ENCODE measurements at regions not wholly inside any gene's neighbourhood (a gene's known extent, or its start where the extent isn't known, plus 50 kb on each side); places are given as distances from the start of the nearest gene placed in this dataset.

- TF ChIP-seq, protein P1, sequence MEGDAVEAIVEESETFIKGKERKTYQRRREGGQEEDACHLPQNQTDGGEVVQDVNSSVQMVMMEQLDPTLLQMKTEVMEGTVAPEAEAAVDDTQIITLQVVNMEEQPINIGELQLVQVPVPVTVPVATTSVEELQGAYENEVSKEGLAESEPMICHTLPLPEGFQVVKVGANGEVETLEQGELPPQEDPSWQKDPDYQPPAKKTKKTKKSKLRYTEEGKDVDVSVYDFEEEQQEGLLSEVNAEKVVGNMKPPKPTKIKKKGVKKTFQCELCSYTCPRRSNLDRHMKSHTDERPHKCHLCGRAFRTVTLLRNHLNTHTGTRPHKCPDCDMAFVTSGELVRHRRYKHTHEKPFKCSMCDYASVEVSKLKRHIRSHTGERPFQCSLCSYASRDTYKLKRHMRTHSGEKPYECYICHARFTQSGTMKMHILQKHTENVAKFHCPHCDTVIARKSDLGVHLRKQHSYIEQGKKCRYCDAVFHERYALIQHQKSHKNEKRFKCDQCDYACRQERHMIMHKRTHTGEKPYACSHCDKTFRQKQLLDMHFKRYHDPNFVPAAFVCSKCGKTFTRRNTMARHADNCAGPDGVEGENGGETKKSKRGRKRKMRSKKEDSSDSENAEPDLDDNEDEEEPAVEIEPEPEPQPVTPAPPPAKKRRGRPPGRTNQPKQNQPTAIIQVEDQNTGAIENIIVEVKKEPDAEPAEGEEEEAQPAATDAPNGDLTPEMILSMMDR (conservative IDR thresholded peaks at IDR 0.05; ENCODE audit: low read depth, low read length), result no peak
- TF ChIP-seq EZH2 (IDR thresholded peaks at IDR 0.05; ENCODE audit: borderline replicate concordance, low read depth, low read length, poor library complexity, severe bottlenecking), result no peak
Observed at GRCh38 chr10:65501259-65501658, 1424.6 kb upstream of the LRRTM3 start.

All from A673 (cell line).